GM19452 (cell line): ENCODE measurements at regions not wholly inside any gene's neighbourhood (a gene's known extent, or its start where the extent isn't known, plus 50 kb on each side); places are given as distances from the start of the nearest gene placed in this dataset.
"Not testable (repeated sequence)": the region's sequence is repeated elsewhere in the genome, so short reads cannot be mapped to it uniquely, and the experiment has no call there.

Experiments
- ATAC-seq: cut with Tn5 transposase; IDR thresholded peaks from one replicate; pipeline ENCODE4 v1.9.1; 2021; ENCODE audit not compliant: unreplicated experiment

DNA sequence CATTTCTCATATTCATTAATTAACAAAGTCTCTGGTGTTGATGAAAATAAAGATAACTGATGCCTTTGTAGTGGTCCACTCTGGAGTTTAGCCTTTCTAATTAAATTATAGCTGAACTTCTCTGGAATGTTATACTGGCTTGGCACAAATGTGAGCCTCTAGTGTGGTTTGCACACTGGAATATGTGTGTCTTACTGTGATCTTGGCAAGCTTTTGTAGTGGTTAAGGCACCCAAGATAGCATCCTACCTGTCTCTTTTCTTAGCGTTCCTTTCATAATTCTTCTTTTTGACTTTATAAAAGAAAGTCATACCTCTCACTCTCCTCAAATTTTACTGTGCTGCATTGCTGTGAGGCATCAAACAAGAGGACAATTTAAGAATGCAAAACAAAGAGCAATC, 107.4 kb downstream of the UTRN start:
- ATAC-seq, result no peak

DNA sequence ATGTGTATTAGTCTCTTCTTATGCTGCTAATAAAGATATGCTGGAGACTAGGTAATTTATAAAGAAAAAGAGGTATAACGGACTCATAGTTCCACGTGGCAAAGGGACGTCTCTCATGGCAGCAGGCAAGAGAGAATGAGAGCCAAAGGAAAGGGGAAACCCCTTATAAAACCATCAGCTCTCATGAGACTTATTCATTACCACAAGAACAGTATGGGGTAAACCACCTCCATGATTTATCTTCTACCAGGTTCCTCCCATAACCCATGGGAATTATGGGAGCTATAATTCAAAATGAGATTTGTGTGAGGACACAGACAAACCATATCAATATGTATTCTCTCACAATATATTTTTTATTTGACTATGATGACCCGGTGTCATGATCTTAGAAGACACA, 109.1 kb downstream of the UTRN start:
- ATAC-seq, result no peak

GRCh38 chr6:144395014-144395413, 109.9 kb downstream of the UTRN start:
- no peak for ATAC-seq

DNA sequence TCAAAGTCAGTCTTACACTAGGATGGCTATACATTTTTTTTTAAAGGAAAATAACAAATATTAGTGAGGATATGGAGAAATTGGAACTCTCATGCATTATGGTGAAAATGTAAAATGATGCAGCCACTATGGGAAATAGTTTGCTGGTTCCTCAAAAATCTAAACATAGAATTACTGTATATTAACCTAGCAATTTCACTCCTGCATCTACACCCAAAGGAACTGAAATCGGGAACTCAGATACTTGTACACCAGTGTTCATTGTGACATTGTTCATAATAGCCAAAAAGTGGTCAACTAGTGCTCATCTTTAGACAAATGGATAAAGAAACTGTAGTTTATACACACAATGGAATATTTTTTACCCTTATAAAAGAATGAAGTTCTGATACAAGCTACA, 110.7 kb downstream of the UTRN start:
- no peak for ATAC-seq

GRCh38 chr6:144397141-144397540, 112.0 kb downstream of the UTRN start:
- ATAC-seq, result no peak

GRCh38 chr6:144400321-144400720, 115.2 kb downstream of the UTRN start:
- no peak for ATAC-seq

- no peak for ATAC-seq
These were observed 116.9 kb downstream of the UTRN start for GRCh38 chr6:144401736-144402733.

DNA sequence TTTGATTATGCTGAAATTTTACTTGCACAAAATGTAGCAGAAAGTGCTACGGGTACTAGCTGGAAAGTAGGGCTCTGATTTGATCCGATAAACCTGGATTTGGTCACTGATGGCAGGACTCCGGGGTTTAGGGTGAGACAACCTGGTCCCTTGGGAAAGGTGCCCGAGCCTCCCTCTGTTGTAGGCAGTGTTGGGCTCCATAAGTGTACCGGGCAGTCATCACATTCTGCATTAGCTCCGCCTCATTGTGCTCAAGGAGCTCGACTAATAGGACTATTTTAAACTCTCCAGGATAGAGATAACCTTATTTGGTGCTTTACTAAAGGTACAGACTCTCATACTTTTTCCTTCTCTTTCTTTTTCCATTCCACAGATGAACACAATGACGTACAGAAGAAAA, 117.6 kb downstream of the UTRN start:
- ATAC-seq, result no peak

DNA sequence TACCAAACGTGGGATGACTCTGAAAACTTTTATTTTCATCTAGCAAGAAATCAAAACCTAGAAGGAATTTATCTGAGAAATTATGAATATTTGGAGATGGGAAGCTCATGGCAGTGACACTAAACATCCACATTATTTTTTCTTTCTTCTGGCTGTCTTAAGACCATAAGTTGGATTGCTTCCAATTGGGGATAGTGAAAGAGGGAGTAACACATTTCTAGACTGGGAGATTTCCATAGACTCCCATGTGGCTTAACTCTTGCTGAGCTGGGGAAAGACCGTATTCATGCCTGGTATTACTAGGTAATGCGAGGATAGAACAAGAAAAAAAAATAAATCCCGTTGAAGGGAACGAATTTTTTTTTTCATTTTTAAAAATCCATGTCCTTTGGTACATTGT, 120.0 kb downstream of the UTRN start:
- ATAC-seq, result no peak

GRCh38 chr6:144406796-144407195, 121.7 kb downstream of the UTRN start:
- ATAC-seq, result no peak

DNA sequence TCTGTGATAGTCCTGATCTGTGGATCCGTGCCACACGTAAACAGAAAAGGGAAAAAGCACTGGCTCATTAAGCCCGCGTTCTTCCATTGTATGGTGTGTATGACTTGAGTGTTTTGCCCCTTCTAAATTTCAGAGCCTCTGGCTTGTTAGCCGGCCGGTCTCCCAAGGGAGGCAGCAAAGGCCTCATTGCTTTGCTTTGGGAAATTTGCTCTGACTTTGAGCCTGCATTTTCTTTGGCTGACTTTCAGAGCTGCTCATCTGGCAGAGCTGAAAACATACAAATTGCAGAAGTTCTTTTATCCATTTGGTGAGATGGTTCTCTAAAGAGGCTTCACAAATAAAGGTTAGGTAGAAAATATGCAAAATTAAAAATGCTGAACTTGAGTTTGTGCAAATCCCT, 123.0 kb downstream of the UTRN start:
- ATAC-seq, result no peak

DNA sequence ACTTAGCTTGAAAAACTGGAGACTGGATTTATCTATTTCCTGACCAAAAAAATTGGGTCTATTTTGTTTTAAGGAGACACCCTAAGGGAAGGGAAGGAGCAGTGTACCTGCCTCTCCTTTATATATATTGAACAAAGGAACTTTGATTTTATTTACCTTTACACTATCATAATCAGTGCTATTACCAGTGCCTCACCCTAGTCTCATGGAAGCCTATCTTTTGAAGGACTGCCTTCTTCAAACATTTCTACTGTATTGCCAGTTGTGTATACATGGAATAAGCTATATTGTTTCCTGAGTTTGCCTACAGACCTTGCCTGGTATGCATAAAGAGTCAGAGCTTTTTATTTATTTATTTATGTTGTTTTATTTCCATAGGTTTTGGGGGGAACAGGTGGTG, 124.9 kb downstream of the UTRN start:
- ATAC-seq, result no peak

DNA sequence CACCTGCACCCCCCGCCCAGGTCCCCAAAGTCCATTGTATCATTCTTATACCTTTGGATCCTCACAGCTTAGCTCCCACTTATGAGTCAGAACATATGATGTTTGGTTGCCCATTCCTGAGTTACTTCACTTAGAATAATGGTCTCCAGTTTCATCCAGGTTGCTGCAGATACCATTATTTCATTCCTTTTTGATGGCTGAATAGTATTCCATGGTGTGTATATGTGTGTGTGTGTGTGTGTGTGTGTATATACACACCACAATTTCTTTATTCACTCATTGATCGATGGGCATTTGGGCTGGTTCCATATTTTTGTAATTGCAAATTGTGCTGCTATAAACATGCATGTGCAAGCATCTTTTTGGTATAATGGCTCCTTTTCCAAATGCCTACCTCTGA, 125.4 kb downstream of the UTRN start:
- not testable (repeated sequence) for ATAC-seq

GRCh38 chr6:144411531-144412165, 126.5 kb downstream of the UTRN start:
- ATAC-seq, result peak; percentile 52

DNA sequence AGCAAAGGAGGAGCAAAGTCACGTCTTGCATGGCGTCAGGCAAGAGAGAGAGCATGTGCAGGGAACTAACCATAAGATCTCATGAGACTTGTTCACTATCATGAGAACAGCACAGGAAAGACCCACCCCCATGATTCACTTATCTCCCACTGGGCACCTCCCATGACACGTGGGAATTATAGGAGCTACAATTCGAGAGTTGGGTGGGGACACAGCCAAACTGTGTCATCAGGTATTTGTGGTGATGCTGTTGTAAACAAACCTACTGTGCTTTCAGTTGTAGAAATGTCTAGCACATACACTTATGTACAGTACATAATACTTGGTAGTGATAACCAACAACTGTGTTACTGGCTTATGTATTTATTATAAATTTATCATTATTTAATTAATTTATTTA, 128.3 kb downstream of the UTRN start:
- no peak for ATAC-seq

- no peak for ATAC-seq
These were observed 129.9 kb downstream of the UTRN start for GRCh38 chr6:144415014-144415413.

DNA sequence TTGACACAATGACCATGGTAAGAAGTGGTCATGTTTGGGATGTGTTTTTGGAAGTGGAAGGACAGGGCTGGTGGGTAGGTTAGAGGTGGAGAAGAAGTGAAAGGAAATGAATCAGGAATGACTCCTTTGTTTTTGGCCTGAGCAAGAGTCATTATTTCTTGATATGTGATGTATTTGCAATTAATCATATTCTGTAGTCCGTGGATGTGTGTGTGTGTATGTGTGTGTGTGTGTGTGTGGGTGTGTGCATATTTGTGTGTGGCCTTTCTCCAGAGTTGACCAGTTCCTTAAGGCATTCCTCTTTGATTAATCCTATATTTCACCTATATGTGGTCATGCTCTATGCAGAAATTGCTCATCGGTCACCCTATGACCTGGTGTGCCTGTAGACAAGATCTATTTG, 130.7 kb downstream of the UTRN start:
- no peak for ATAC-seq

DNA sequence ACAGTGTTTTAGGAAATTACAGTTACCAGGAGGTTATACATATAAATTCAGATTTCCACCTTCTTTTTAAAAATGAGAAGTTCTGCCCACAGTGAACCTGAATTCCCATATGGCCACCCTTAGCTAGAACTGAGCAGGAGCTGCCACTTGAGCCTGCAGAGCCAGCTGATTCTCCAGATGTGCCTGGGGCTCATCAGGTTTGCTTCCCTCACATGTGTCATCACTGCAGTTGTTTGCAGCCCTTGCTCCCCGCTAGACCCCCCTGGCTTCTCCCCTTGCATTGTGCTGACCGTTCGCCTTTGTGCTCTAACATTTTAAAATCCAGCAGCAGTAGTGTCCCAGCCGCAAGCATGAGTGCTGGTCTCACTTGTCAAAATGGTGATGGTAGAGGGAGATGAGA, 131.1 kb downstream of the UTRN start:
- ATAC-seq, result no peak

DNA sequence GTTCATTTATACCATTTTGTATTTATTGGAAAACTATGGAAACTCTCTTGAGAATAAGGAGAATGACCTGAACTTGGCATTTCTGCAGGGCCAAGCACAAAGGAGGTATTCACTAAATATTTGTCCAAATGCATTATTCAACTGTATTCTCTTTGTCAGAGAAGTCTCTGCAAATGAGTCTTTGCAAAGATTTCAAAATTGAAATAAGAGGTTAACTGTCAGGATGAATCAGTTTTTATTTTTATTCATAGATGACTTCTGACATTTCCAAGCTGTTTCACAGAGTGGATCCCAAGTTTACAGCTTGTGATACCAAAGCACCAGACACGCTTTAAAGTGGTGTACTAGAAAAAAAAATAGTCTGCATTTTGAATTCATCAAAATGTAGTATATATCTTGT, 131.6 kb downstream of the UTRN start:
- ATAC-seq, result no peak

GRCh38 chr6:144417681-144418080, 132.5 kb downstream of the UTRN start:
- no peak for ATAC-seq

- ATAC-seq, result no peak
These were observed 133.9 kb downstream of the UTRN start for GRCh38 chr6:144418959-144419545.

DNA sequence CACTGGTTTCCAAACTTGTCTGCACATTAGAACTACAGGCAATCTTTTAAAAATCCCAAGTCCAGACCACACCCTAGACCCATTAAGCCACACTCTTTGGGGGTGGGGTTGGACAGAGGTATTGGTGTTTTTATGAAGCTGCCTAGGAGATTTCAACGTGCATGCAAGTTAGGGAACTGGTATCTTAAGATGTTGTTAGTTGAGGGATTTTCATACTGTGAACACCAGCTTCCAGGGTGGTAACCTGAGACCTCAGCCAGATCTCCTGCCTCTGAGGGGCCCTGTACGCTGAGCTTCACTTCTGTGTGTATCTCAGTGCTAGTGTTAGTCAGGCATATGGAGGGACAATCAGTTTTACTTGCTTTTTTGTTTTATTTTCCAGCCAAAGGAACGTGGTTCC, 138.0 kb downstream of the UTRN start:
- no peak for ATAC-seq
